ENCODE measurements at regions not wholly inside any gene's neighbourhood (a gene's known extent, or its start where the extent isn't known, plus 50 kb on each side); places are given as distances from the start of the nearest gene placed in this dataset.
"Not testable (repeated sequence)": the region's sequence is repeated elsewhere in the genome, so short reads cannot be mapped to it uniquely, and the experiment has no call there.

DNA sequence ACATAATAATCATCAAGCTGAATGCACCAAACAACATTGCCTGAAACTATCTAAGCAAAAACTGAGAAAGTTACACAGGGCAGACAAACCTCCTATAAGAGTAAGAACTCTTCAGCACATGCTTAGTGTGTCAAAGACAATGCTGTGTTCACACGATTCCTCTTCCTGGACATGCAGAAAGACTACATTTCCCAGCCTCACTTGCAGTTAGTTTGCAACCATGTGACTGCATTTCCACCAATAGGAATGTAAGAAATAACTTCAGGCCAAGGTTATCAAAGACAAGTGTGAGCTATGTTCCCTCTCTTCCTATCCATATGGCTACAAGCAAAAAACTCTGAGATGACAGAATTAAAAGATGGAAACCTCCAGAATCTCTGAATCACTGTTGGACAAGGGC, 109.8 kb downstream of the OTOP1 start:
- TF ChIP-seq POLR2AphosphoS5 (IDR thresholded peaks at IDR 0.05; ENCODE audit: low read depth, low read length); POLR2A (IDR thresholded peaks at IDR 0.05; ENCODE audit: low read depth, low read length); TAF1 (IDR thresholded peaks at IDR 0.05; ENCODE audit: borderline replicate concordance, low read depth, low read length): not testable (repeated sequence)

Data from GM12892 (cell line).